Gastroesophageal sphincter (tissue), 4 donors: ENCODE measurements at regions not wholly inside any gene's neighbourhood (a gene's known extent, or its start where the extent isn't known, plus 50 kb on each side); places are given as distances from the start of the nearest gene placed in this dataset.
"Not testable (repeated sequence)": the region's sequence is repeated elsewhere in the genome, so short reads cannot be mapped to it uniquely, and the experiment has no call there.

ENCODE experiments used
- ATAC-seq: fragments of 150-250 bp; one replicate; pipeline ENCODE4 v1.9.1; 2016; ENCODE audit warnings: mild to moderate bottlenecking, moderate library complexity
- H3K27ac ChIP-seq, 4 donors: fragments of 200-600 bp; sonication (generic) in 3 of 4; 1 replicate in 3 of 4; 2 replicates in 1 of 4; pipeline ENCODE4 v1.5.1; 2016 to 2019
- H3K27me3 ChIP-seq: fragments of 200-600 bp; sonication (generic); one replicate; pipeline ENCODE4 v1.5.1; 2019
- H3K36me3 ChIP-seq, 2 donors: fragments of 200-600 bp; sonication (generic); one replicate each; pipeline ENCODE4 v1.5.1; 2019; ENCODE audit warnings: control low read depth in 1 of 2
- H3K4me1 ChIP-seq, 3 donors: fragments of 200-600 bp; sonication (generic); 1 replicate in 2 of 3; 2 replicates in 1 of 3; pipeline ENCODE4 v1.5.1; 2016 to 2019; ENCODE audit warnings: control low read depth in 2 of 3
- H3K4me3 ChIP-seq, 2 donors: fragments of 200-600 bp; sonication (generic); one replicate each; pipeline ENCODE4 v1.5.1; 2019; ENCODE audit warnings: mild to moderate bottlenecking in 1 of 2, moderate library complexity in 1 of 2
- H3K9me3 ChIP-seq, 3 donors: fragments of 200-600 bp; sonication (generic); one replicate each; pipeline ENCODE4 v1.5.1; 2017 to 2019; ENCODE audit warnings: control low read depth in 2 of 3
- EP300 ChIP-seq: sonication (generic); formaldehyde crosslinking; IDR thresholded peaks from one replicate; pipeline ENCODE4 v1.6.1; 2017; ENCODE audit warnings: antibody characterized with exemption, mild to moderate bottlenecking
- POLR2A ChIP-seq, 2 donors: fragments of 450-650 bp; IDR thresholded peaks; one replicate each; pipeline ENCODE4 v1.6.1; 2017; ENCODE audit warnings: antibody characterized with exemption in 2 of 2, mild to moderate bottlenecking in 2 of 2, moderate library complexity in 1 of 2
- POLR2AphosphoS5 ChIP-seq: sonication (generic); formaldehyde crosslinking; IDR thresholded peaks from one replicate; pipeline ENCODE4 v1.6.1; 2017; ENCODE audit warnings: antibody characterized with exemption
- WGBS, 2 donors: methylation state at CpG; one replicate each; pipeline ENCODE4 v1.1.5; 2018; ENCODE audit warnings: low coverage in 1 of 2; 5-methylcytosine and 5-hydroxymethylcytosine counted together
- TF ChIP-seq, protein P1 (sequence below), 4 experiments: fragments of 200-600 bp in 2 of 4; fragments of 450-650 bp in 2 of 4; sonication (generic) in 1 of 4; IDR thresholded peaks; one replicate each; pipeline ENCODE4 v1.5.1; 2017 to 2019; ENCODE audit warnings: antibody characterized with exemption in 4 of 4, mild to moderate bottlenecking in 2 of 4, moderate library complexity in 2 of 4

DNA sequence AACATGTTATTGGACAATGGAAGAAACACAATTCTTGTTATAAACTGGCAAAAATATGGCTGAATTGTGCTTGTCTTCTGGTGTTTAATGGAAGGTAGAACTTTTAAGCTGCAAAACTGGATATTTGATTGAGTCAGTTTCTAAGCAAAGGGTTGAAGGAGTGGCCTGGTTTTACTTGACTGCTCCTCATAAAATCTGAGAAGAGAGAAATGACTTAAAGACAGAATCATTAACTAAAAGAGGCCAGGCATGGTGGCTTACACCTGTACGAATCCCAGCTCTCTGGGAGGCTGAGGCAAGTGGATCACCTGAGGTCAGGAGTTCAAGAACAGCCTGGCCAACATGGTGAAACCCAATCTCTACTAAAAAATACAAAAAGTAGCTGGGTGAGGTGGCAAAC is 770.7 kb downstream of the CDH11 start:
- H3K27me3 ChIP-seq: no peaks in the 10 kb centered on the region
- no peaks in the 10 kb centered on the region for H3K4me1 ChIP-seq
- H3K27ac ChIP-seq: no peak overlapping the region
- TF ChIP-seq POLR2A (IDR thresholded peaks at IDR 0.05): no peak
- TF ChIP-seq, protein P1, sequence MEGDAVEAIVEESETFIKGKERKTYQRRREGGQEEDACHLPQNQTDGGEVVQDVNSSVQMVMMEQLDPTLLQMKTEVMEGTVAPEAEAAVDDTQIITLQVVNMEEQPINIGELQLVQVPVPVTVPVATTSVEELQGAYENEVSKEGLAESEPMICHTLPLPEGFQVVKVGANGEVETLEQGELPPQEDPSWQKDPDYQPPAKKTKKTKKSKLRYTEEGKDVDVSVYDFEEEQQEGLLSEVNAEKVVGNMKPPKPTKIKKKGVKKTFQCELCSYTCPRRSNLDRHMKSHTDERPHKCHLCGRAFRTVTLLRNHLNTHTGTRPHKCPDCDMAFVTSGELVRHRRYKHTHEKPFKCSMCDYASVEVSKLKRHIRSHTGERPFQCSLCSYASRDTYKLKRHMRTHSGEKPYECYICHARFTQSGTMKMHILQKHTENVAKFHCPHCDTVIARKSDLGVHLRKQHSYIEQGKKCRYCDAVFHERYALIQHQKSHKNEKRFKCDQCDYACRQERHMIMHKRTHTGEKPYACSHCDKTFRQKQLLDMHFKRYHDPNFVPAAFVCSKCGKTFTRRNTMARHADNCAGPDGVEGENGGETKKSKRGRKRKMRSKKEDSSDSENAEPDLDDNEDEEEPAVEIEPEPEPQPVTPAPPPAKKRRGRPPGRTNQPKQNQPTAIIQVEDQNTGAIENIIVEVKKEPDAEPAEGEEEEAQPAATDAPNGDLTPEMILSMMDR (IDR thresholded peaks at IDR 0.05): no peak
- TF ChIP-seq POLR2AphosphoS5: no peak
- TF ChIP-seq EP300: no peak
- no peaks in the 10 kb centered on the region for H3K36me3 ChIP-seq
- 90 to 100% methylated on average over 1 of the region's 1 CpG for WGBS, 2 donors
- ATAC-seq: no peak
- H3K4me3 ChIP-seq: no peak overlapping the region
- H3K9me3 ChIP-seq: no peaks in the 10 kb centered on the region

DNA sequence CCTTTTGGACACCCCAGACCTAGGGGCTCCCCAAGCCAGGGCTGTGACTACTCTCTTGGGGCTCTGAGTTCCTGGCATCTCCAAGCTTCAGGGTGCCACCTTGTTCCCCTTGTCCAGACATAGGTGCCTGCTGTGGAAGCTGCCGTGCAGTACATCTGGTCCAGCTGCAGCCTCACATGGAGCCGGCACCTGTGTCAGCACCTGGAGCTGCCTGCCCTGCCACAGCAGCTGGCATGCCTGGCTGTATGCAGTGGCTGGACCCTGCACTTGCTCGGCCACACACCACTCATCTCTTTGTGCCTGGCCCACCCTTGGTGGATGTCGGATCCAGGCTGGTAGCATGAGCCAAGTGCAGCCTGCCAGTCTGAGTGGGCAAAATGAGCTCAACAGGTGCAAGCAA is 775.8 kb downstream of the CDH11 start:
- no peak for ATAC-seq
- no peak overlapping the region for H3K4me3 ChIP-seq
- H3K36me3 ChIP-seq: no peaks in the 10 kb centered on the region
- TF ChIP-seq POLR2A (IDR thresholded peaks at IDR 0.05): no peak
- TF ChIP-seq, protein P1 (IDR thresholded peaks at IDR 0.05): no peak
- no peak for TF ChIP-seq EP300
- H3K27me3 ChIP-seq: no peaks in the 10 kb centered on the region
- WGBS, 2 donors: no CpG with 5 or more reads among the region's 4 CpGs
- no peaks in the 10 kb centered on the region for H3K9me3 ChIP-seq
- H3K4me1 ChIP-seq: no peaks in the 10 kb centered on the region
- no peak overlapping the region for H3K27ac ChIP-seq

DNA sequence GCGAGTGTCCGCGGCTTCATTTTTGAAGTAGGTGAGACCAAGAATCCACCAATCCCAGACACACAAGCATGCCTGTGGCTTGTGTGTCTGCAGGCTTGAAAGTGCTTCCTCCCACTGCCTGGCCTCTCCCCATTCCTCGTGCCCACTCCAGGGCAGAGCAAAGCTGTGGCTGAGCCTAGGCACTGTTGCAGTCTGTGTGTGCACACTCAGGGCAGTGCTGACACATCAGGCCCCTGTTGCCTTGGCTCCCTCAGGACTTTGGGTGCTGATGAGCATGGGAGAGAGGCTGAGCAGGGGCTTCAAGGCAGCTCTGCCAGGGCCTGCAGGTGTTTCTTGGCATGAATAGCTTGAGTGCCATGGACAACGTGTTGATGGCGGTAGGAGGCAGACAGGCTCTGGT is 776.7 kb downstream of the CDH11 start:
- Histone ChIP-seq H3K36me3 (no peaks in the 10 kb centered on the region), H3K27me3 (no peaks in the 10 kb centered on the region), H3K4me3 (no peak overlapping the region), H3K27ac (no peak overlapping the region), H3K4me1 (no peaks in the 10 kb centered on the region), H3K9me3 (no peaks in the 10 kb centered on the region)
- 80 to 95% methylated on average over 3 of the region's 6 CpGs for WGBS, 2 donors
- TF ChIP-seq, protein P1 (IDR thresholded peaks at IDR 0.05): no peak
- TF ChIP-seq POLR2A (IDR thresholded peaks at IDR 0.05) (no peak), POLR2AphosphoS5 (no peak), EP300 (no peak)
- no peak for ATAC-seq

DNA sequence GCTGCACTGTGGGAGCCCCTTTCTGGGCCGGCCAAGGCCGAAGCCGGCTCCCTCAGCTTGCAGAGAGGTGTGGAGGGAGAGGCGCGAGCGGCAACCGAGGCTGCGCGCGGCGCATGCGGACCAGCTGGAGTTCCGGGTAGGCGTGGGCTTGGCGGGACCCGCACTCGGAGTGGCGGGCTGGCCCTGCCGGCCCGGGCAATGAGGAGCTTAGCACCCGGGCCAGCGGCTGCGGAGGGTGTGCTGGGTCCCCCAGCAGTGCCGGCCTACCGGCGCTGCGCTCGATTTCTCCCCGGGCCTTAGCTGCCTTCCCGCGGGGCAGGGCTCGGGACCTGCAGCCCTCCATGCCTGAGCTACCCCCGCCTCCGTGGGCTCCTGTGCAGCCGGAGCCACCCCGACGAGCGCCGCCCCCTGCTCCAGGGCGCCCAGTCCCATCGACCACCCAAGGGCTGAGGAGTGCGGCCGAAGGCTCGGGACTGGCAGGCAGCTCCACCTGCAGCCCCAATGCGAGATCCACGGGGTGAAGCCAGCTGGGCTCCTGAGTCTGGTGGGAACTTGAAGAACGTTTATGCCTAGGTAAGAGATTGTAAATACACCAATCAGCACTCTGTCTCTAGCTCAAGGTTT is 777.9 kb downstream of the CDH11 start:
- not testable (repeated sequence) for H3K4me3 ChIP-seq, ATAC-seq, H3K4me1 ChIP-seq, H3K27ac ChIP-seq, H3K27me3 ChIP-seq, H3K36me3 ChIP-seq, H3K9me3 ChIP-seq
- WGBS, 2 donors: no CpG with 5 or more reads among the region's 47 CpGs

DNA sequence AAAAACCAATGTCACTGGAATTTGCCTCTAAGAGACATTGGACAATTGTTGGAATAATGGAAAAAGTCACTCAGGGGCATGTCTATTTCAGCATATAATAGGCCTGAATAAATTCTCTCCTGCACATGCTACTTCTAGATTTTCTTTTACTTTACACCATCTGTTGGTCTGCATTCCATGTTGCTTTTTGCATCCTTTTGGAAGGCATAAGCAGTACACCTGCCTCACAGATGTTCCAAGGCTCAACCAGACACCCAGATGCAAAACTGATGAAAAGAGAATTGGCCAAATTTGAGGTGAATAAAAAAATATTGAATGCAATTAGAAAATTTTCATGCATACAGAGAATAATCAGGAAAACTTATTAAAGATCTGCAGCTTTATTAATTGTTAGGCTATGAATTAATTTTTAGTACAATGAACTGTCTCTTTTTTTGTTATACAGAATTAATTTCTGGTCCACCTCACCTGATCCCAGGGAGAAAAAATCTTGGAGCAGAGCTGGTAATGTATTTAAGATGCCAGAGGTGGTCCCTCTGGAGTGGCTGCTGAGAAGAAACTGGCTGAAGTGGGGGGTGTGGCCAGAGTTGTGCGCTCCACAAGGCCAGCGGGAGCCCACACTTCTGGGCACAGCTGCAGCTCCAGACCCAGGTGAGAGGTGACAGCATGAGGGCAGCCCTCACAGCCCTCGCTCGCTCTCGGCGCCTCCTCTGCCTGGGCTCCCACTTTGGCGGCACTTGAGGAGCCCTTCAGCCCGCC is 778.6 kb downstream of the CDH11 start:
- TF ChIP-seq POLR2AphosphoS5 (no peak), POLR2A (IDR thresholded peaks at IDR 0.05) (no peak), EP300 (no peak)
- TF ChIP-seq, protein P1 (IDR thresholded peaks at IDR 0.05): no peak
- Histone ChIP-seq H3K9me3 (no peaks in the 10 kb centered on the region), H3K27me3 (no peaks in the 10 kb centered on the region), H3K36me3 (no peaks in the 10 kb centered on the region), H3K27ac (no peak overlapping the region), H3K4me1 (no peaks in the 10 kb centered on the region), H3K4me3 (no peak overlapping the region)
- no peak for ATAC-seq
- no CpG with 5 or more reads among the region's 8 CpGs for WGBS, 2 donors

DNA sequence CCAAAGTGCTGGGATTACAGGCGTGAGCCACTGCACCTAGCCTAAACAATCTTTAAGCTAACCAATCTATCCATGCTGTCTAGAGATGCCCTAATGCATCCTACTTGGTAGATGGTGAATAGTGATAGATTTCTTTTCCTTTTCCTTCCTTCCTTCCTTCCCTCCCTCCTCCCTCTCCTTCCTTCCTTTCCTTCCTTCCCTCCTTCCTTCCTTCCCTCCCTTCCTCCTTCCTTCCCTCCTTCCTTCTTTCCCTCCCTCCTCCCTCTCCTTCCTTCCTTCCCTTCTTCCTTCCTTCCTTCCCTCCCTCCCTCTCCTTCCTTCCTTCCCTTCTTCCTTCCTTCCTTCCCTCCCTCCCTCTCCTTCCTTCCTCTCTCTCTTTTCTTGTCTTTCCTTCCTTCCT is 780.5 kb downstream of the CDH11 start:
- H3K4me1 ChIP-seq, H3K27me3 ChIP-seq, H3K9me3 ChIP-seq, ATAC-seq, H3K36me3 ChIP-seq, H3K27ac ChIP-seq, H3K4me3 ChIP-seq: not testable (repeated sequence)
- 100% methylated on average over 1 of the region's 1 CpG; no CpG with 5 or more reads in 1 of the 2 donors for WGBS, 2 donors
